GM12875 (cell line): ENCODE measurements at regions not wholly inside any gene's neighbourhood (a gene's known extent, or its start where the extent isn't known, plus 50 kb on each side); places are given as distances from the start of the nearest gene placed in this dataset.

Source experiments
- H3K4me3 ChIP-seq: one replicate; pipeline ENCODE4 v1.5.1; 2011; ENCODE audit warnings: low read depth, low read length, control low read depth
- CTCF ChIP-seq: IDR thresholded peaks from 2 replicates; pipeline ENCODE4 v1.5.1; 2011; ENCODE audit warnings: low read depth, mild to moderate bottlenecking, control low read depth, inconsistent platforms, low read length, moderate library complexity, borderline replicate concordance; ENCODE audit not compliant: insufficient read depth

- no peak overlapping the region for H3K4me3 ChIP-seq
- no peak for TF ChIP-seq CTCF
Measured at GRCh38 chr17:77471984-77472461, 331.3 kb downstream of the SEC14L1 start.

- TF ChIP-seq CTCF: no peak
- no peak overlapping the region for H3K4me3 ChIP-seq
Measured at GRCh38 chr17:77472468-77473310, 331.9 kb downstream of the SEC14L1 start.

- no peak overlapping the region for H3K4me3 ChIP-seq
Measured at GRCh38 chr17:77473615-77474226, 333.0 kb downstream of the SEC14L1 start.

GRCh38 chr17:77474292-77474988 is 333.7 kb downstream of the SEC14L1 start:
- no peak for TF ChIP-seq CTCF
- no peak overlapping the region for H3K4me3 ChIP-seq

More at GRCh38 chr17:77473615-77474226, 333.0 kb downstream of the SEC14L1 start:
- no peak for TF ChIP-seq CTCF

GRCh38 chr17:77475016-77475976 is 334.5 kb downstream of the SEC14L1 start:
- no peak overlapping the region for H3K4me3 ChIP-seq
- no peak for TF ChIP-seq CTCF

GRCh38 chr17:77476006-77476405 is 335.2 kb downstream of the SEC14L1 start:
- no peak for TF ChIP-seq CTCF
- H3K4me3 ChIP-seq: no peak overlapping the region
